SH-SY5Y (cell line): ENCODE measurements at regions not wholly inside any gene's neighbourhood (a gene's known extent, or its start where the extent isn't known, plus 50 kb on each side); places are given as distances from the start of the nearest gene placed in this dataset.

ENCODE experiments used
- GATA2 ChIP-seq: IDR thresholded peaks from 2 replicates; pipeline ENCODE4 v1.6.1; 2011; ENCODE audit warnings: mild to moderate bottlenecking, low read depth, low read length
- GATA3 ChIP-seq: IDR thresholded peaks from 2 replicates; pipeline ENCODE4 v1.6.1; 2011; ENCODE audit warnings: low read depth, mild to moderate bottlenecking, low read length, moderate library complexity

DNA sequence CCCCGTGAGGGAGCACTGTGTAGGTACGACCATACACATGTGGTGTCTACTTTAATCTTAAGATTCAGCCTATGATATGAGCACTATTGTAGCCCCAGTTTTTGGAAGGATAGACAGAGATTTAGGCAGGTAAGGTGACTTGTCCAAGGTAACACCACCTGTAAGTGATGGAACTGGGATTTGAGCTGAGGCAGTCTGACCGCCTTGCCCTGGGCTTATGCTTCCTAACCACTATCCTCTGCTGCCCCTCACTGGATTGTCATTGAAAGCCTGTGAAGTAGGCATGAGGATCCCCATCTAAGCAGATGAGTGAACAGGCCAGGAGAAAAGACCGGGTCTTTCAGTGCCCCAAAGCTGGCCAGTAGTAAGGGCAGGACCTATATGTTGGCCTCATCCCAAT, 343.8 kb downstream of the CYRIA start:
- TF ChIP-seq GATA2 (no peak), GATA3 (no peak)
